ENCODE measurements at regions not wholly inside any gene's neighbourhood (a gene's known extent, or its start where the extent isn't known, plus 50 kb on each side); places are given as distances from the start of the nearest gene placed in this dataset.
A peak's percentile ranks its signal among the peaks of the same experiment; 100 is the strongest.
"Not testable (repeated sequence)": the region's sequence is repeated elsewhere in the genome, so short reads cannot be mapped to it uniquely, and the experiment has no call there.

GRCh38 chr18:1653873-1654272 is 749.2 kb downstream of the ADCYAP1 start:
- no peak for DNase-seq (ENCODE audit: low read depth in 2 of 3, low spot score in 2 of 3)

DNA sequence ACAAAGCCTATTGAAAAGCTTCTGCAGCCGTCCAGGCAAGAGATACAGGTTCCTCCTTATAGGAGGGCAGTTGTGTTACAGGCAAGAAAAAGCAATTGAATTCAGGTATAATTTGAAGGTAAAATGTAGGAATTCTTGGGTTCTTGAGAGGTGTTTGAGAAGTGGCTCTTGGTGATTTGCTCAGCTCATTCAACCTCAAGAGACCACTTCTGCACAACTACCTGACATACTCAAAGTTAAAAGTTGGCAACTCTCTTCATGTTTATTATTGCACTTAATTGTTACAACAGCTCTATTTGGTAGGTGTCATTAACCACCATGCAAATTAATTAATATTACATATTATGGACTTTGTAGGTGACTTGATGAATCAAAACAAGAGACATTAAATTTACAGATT is 753.2 kb downstream of the ADCYAP1 start:
- no peak for DNase-seq (ENCODE audit: low read depth in 2 of 3, low spot score in 2 of 3)

DNA sequence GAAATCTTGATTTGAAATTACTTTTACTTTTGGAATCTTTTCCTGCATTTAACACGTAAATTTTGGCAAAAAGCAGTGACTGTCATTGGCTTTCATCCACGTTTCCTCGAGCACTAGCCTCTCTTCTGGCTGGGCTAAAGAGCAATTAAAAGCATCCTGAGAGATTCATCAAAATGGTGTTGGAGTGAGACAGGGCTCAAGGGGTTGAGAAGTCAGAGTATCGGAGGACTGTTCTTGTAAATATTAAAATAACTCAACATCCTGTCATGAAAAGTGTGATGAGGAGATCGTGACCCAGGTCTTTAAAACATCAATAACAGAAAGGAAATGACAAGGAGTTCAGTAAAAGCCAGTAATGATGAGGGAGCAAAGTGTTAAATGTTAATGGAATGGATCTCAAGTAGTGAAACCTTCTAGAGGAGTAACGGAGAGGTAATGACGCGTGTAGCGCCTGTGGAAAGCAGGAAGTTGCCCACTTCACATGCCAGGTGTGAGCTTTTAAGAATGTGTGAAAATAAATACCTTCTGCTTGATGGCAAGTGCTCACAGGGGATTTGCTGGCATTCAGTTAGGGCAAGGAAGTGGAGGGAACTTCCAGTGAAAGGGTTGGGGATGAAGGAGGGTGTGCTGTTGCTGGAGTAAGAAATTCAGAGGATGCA is 754.4 kb downstream of the ADCYAP1 start:
- DNase-seq (ENCODE audit: low read depth in 2 of 3, low spot score in 2 of 3) = no peak

DNA sequence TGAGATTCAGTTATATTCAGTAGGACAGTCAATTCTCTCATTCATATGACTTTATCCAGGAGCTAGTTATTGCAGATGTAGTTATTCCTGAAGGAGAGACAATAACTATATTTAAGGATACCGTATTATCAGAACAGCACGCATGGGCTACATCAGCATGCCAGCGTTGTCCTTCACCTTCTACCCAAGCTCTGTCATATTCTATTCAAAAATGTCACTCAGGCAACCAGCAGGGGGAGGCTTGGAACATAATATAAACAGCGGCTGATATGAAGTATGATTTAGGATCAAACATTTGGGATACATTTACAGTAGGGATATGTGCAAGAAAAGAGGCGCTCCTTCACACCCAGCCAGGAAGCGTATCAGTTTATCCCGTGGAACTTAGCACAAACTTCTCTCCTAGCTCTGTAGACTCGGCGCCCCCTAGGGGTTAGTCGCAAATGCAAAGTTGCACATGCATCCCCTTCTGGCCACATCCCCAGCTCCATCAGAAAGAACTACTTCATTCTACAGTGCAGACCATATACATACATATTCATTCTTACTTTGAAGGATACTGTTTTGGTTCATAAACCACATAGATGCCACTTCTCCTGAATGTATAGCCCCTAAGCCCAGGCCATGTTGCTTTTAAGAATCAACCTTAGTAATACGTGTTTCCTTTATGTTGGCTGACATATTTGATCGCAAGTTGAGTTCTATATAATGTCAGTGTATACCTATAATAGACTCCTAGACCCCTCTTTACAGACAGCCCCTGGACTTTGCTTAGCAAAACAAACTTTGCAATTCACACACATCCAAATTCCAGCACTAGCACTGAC is 759.4 kb downstream of the ADCYAP1 start:
- peak in 1 of 3 experiments; percentile 2 for DNase-seq (ENCODE audit: low read depth in 2 of 3, low spot score in 2 of 3)

DNA sequence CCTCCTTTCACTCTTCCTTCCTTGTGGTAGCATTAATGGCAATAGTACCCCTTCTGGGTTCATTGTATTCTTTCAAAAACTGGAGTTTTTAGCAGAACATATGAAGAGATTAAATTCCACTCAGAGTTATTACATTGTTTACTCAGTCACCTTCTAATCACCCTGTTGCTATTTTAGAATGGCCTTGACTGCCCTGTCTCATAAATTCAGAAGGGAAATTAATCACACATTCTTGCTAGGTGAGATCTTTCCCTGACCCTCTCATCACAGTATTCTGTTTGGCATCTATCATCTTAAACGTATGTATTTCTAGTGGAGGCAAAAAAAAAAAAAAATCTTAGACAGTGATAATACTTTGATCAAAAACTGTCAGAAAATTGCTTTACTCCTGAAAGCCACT is 760.4 kb downstream of the ADCYAP1 start:
- no peak for DNase-seq (ENCODE audit: low read depth in 2 of 3, low spot score in 2 of 3)

GRCh38 chr18:1668279-1668678 is 763.6 kb downstream of the ADCYAP1 start:
- DNase-seq (ENCODE audit: low read depth in 2 of 3, low spot score in 2 of 3) = no peak

GRCh38 chr18:1671710-1672109 is 767.0 kb downstream of the ADCYAP1 start:
- DNase-seq (ENCODE audit: low read depth in 2 of 3, low spot score in 2 of 3) = not testable (repeated sequence)

- no peak for DNase-seq (ENCODE audit: low read depth in 2 of 3, low spot score in 2 of 3)
Observed at GRCh38 chr18:1676387-1676786, 771.7 kb downstream of the ADCYAP1 start.

GRCh38 chr18:1680108-1680507 is 775.4 kb downstream of the ADCYAP1 start:
- no peak for DNase-seq (ENCODE audit: low read depth in 2 of 3, low spot score in 2 of 3)

DNA sequence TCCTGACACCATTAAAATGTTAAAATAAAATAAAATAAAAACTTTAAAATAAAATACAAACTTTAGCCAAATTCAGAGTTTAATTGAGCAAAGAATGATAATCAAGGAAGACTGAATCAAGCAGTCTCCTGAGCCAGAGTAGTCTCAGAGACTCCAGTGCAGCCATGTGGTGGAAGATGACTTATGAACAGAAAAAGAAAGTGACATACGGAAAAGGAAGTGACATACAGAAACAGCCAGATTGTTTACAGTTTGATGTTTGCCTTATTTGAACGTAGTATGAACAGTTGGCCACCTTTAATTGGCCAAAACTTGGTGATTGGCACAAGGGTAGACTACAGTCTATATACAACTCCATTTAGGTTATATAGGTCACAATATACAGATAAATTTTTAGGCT is 787.2 kb downstream of the ADCYAP1 start:
- no peak for DNase-seq (ENCODE audit: low read depth in 2 of 3, low spot score in 2 of 3)

DNA sequence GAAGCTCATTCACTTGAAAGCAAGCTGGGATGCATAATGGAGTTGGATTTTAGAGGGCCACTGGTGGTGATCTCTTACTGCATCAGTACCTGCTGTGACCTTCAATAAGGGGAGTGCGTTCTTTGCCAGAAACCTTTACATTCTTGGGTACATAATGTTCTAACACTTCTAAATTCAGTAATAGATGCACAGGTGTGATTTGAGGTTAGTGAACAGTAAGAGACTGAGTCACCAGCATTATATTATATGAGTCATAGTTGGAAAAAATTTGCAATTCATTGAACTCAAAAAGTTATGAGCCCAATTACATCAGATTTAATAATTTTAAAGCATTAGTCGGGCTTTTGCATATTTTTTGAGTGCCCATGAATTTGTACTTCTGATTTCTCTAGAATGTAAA is 803.3 kb downstream of the ADCYAP1 start:
- DNase-seq (ENCODE audit: low read depth in 2 of 3, low spot score in 2 of 3) = no peak

DNA sequence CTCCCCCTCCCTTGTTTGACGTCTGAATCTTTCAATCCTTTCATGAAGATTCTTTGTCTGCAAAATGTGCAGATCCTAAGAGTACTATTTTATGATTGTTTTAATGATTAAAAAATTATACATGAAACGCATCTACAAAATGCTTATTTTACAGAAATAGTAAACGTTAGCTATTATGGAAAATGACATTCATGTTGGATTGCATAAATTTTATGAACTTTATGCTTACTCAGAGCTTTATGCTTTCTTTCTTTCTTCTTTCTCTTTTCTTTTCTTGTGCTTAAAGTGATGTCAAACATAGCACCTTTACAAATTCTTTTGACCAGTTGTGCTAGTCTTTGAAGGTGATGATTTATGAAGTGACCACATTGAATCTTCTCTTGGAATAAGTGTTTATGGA is 805.4 kb downstream of the ADCYAP1 start:
- DNase-seq (ENCODE audit: low read depth in 2 of 3, low spot score in 2 of 3) = no peak

GRCh38 chr18:1732143-1732542 is 827.5 kb downstream of the ADCYAP1 start:
- no peak for DNase-seq (ENCODE audit: low read depth in 2 of 3, low spot score in 2 of 3)

- DNase-seq (ENCODE audit: low read depth in 2 of 3, low spot score in 2 of 3) = no peak
Observed at GRCh38 chr18:1746131-1746530, 825.2 kb downstream of the METTL4 start.

- no peak for DNase-seq (ENCODE audit: low read depth in 2 of 3, low spot score in 2 of 3)
Observed at GRCh38 chr18:1751249-1751648, 820.1 kb downstream of the METTL4 start.

GRCh38 chr18:1760901-1761300 is 810.4 kb downstream of the METTL4 start:
- DNase-seq (ENCODE audit: low read depth in 2 of 3, low spot score in 2 of 3) = no peak

- DNase-seq (ENCODE audit: low read depth in 2 of 3, low spot score in 2 of 3) = no peak
Observed at GRCh38 chr18:1774261-1774660, 797.0 kb downstream of the METTL4 start.

- no peak for DNase-seq (ENCODE audit: low read depth in 2 of 3, low spot score in 2 of 3)
Observed at GRCh38 chr18:1777843-1778242, 793.5 kb downstream of the METTL4 start.

DNA sequence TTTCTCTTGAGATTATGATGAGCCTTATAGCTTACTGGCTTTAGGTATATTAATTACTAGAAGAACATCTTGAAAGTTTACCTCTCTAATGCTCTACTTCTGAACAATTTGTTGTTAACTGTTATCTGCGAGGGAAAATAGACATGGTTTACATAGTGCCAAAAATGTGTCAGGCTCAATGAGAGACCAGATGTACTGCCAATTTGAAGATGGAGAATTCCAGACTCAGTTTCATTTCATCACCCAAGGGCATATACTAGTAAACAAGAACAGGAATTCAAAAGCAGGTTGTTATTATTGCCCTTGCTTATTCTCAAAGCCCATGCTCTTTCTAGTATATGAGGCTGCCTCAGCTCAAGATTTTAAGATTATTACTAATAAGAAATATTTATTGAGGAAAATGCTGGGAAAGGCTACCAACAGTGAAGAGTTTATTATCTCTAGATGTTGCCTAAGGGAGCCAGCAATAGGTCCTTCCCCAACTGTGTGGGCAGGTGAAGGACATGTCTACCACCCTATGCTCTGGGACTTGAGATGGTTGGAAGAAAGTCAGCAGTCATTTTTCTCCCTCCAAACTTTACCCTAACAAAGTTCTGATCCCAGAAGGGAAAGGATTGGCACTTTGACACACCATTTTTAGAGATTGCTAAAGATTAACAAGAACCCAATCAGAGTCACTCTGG is 792.7 kb downstream of the METTL4 start:
- no peak for DNase-seq (ENCODE audit: low read depth in 2 of 3, low spot score in 2 of 3)

- DNase-seq (ENCODE audit: low read depth in 2 of 3, low spot score in 2 of 3) = no peak
Observed at GRCh38 chr18:1779587-1779986, 791.7 kb downstream of the METTL4 start.

- no peak for DNase-seq (ENCODE audit: low read depth in 2 of 3, low spot score in 2 of 3)
Observed at GRCh38 chr18:1784113-1784512, 787.2 kb downstream of the METTL4 start.

DNA sequence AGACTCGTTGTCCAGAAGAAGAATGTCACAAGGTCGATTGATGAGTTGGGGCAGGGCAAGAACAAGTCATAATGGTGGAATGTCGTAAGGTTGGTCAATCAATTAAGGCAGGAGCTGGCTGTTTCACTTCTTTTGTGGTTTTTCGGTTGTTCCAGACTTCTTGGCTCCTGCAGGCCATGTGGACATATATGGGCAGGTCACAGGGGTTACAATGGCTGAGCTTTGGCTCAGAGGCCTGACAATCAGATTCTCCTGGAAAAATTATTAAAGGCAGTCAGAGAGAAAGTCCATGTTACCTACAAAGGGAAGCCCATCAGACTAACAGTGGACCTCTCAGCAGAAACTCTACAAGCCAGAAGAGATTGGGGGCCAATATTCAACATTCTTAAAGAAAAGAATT is 785.3 kb downstream of the METTL4 start:
- not testable (repeated sequence) for DNase-seq (ENCODE audit: low read depth in 2 of 3, low spot score in 2 of 3)

Measured in activated CD8-positive, alpha-beta memory T cell treated with anti-CD3 and anti-CD28 coated beads for 48 hours (primary cell).